ENCODE measurements at regions not wholly inside any gene's neighbourhood (a gene's known extent, or its start where the extent isn't known, plus 50 kb on each side); places are given as distances from the start of the nearest gene placed in this dataset.

DNA sequence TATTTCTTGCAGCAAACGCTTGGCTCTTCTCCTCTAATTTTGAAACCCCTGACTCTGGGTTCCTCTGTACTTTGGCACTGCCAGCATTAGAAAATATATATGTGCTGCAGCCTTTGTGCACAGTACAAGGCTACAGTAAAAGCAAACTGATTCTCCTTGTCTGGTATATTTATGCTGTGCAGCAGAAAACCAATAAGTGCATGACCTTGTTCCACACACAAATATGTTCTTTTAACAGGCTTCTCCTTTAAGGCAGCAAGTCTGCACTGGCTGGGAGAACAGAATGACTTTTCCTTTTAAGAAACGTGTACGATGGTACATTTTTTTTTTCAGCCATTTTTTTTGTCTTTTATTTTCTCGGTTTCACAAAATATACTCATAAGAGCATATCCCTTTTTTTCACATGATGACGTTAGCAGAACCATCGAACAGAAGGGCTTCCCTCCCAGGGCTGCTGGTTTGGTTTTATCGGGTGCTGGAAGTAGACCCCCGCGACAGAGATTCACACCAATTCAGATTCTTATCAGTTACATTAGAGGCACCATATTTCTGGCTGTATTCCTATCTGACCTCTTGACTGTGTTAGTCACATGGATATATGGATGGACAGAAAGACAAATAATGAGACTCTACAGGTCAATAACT is 129.9 kb upstream of the ARID1B start:
- Mint-ChIP-seq H3K27ac (no peak overlapping the region), H3K9me3 (no peaks in the 10 kb centered on the region), H3K4me3 (no peak overlapping the region), H3K27me3 (peaks cover 36% of the 10 kb centered on the region), H3K4me1 (ENCODE audit: low read depth) (peaks cover 17% of the 10 kb centered on the region), H3K36me3 (ENCODE audit: low read depth) (no peaks in the 10 kb centered on the region)
- DNase-seq = no peak

- DNase-seq = no peak
- Mint-ChIP-seq H3K36me3 (ENCODE audit: low read depth) (no peaks in the 10 kb centered on the region), H3K27me3 (peaks cover 36% of the 10 kb centered on the region), H3K4me1 (ENCODE audit: low read depth) (peaks cover 17% of the 10 kb centered on the region), H3K9me3 (no peaks in the 10 kb centered on the region), H3K27ac (no peak overlapping the region), H3K4me3 (no peak overlapping the region)
These were observed 130.7 kb upstream of the ARID1B start for GRCh38 chr6:156646496-156646895.

- Mint-ChIP-seq H3K36me3 (ENCODE audit: low read depth) (no peaks in the 10 kb centered on the region), H3K4me1 (ENCODE audit: low read depth) (peaks cover 17% of the 10 kb centered on the region), H3K9me3 (no peaks in the 10 kb centered on the region), H3K27ac (no peak overlapping the region), H3K4me3 (no peak overlapping the region), H3K27me3 (peaks cover 36% of the 10 kb centered on the region)
- DNase-seq = no peak
These were observed 132.1 kb upstream of the ARID1B start for GRCh38 chr6:156645097-156645496.

- DNase-seq = no peak
- Mint-ChIP-seq H3K9me3 (no peaks in the 10 kb centered on the region), H3K27ac (no peak overlapping the region), H3K4me3 (no peak overlapping the region), H3K27me3 (peaks cover 2% of the 10 kb centered on the region), H3K36me3 (ENCODE audit: low read depth) (no peaks in the 10 kb centered on the region), H3K4me1 (ENCODE audit: low read depth) (peaks cover 14% of the 10 kb centered on the region)
These were observed 138.0 kb upstream of the ARID1B start for GRCh38 chr6:156639009-156639721.

DNA sequence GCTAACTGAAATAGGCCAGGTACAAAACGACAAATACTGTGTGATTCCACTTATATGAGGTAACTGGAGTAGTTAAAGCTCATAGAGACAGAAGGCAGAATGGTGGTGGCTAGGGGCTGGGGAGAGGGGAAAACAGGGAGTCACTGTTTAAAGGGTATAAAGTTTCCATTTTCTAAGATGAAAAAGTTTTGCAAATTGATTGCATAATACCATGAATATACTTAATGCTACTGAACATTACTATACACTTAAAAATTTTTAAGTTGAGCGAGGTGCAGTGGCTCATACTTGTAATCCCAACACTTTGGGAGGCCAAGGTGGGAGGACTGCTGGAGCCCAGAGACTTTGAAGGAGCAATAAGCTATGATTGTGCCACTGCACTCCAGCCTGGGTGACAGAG is 138.6 kb upstream of the ARID1B start:
- H3K4me1 Mint-ChIP-seq (ENCODE audit: low read depth) = peaks cover 19% of the 10 kb centered on the region
- H3K27ac Mint-ChIP-seq = no peak overlapping the region
- H3K36me3 Mint-ChIP-seq (ENCODE audit: low read depth) = no peaks in the 10 kb centered on the region

GRCh38 chr6:156634951-156635371 is 142.2 kb upstream of the ARID1B start:
- Mint-ChIP-seq H3K27me3 (no peaks in the 10 kb centered on the region), H3K4me3 (no peak overlapping the region), H3K27ac (no peak overlapping the region), H3K4me1 (ENCODE audit: low read depth) (peaks cover 23% of the 10 kb centered on the region), H3K9me3 (no peaks in the 10 kb centered on the region), H3K36me3 (ENCODE audit: low read depth) (no peaks in the 10 kb centered on the region)
- no peak for DNase-seq

More for the DNA sequence above, 138.6 kb upstream of the ARID1B start:
- H3K4me3 Mint-ChIP-seq = no peak overlapping the region
- H3K27me3 Mint-ChIP-seq = peaks cover 2% of the 10 kb centered on the region
- DNase-seq = no peak
- H3K9me3 Mint-ChIP-seq = no peaks in the 10 kb centered on the region

GRCh38 chr6:156634048-156634447 is 143.1 kb upstream of the ARID1B start:
- Mint-ChIP-seq H3K9me3 (no peaks in the 10 kb centered on the region), H3K4me3 (no peak overlapping the region), H3K27me3 (no peaks in the 10 kb centered on the region), H3K27ac (no peak overlapping the region), H3K4me1 (ENCODE audit: low read depth) (peaks cover 23% of the 10 kb centered on the region), H3K36me3 (ENCODE audit: low read depth) (no peaks in the 10 kb centered on the region)
- DNase-seq = no peak

DNA sequence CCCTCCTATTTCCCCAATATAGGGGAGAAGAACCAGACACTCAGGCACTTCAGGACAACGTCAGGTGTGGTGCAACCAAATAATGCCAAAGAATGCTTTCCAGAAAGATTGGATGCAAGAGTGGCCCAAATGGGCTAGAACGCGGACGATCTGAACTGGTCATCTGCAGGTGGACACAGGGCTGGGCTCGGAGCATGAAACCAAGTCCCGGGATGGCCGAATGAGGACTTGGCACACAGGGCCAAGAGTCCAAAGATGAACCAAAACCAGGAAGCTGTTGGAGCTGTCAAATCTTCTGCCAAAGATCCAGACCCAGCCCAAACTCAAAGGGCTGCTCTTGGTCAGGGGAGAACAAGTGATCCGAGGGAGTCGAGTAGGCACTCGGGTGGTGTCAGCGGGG is 143.9 kb upstream of the ARID1B start:
- Mint-ChIP-seq H3K27me3 (no peaks in the 10 kb centered on the region), H3K27ac (no peak overlapping the region), H3K4me1 (ENCODE audit: low read depth) (peaks cover 23% of the 10 kb centered on the region), H3K36me3 (ENCODE audit: low read depth) (no peaks in the 10 kb centered on the region), H3K9me3 (no peaks in the 10 kb centered on the region), H3K4me3 (no peak overlapping the region)
- DNase-seq = no peak

DNA sequence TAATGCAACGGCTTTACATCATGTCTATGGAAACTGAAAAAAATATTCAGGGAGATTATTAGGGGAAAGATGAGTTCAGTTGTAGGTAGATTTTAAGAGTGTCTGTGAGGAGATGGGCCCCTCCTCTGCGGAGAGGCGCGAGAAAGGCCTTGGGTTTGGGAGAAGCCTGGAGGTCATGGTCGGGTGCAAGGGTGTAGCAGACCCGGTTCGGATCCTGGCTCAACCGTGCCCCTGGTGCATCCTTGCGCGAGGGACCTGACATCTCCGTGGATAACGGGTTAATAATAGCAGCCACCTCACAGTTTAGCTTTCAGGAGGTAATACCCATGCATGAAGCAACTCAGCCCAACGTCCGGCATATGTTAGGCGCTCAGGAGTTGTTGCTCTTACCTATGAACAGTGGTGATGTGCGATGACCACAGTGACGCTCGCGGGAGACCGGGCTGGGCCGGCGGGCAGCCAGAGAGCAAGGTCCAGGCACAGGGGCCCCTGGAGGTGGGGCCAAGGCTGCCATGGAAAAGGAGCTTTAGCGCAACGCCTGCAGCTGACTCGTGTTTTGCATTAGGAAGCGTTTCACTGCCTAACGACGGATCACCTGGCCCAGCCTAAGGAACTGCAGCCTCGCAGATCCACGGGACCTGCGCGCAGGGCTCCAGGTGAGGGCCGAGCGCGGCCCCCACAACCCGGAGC is 146.4 kb upstream of the ARID1B start:
- Mint-ChIP-seq H3K4me3 (no peak overlapping the region), H3K27ac (no peak overlapping the region), H3K36me3 (ENCODE audit: low read depth) (no peaks in the 10 kb centered on the region), H3K4me1 (ENCODE audit: low read depth) (peaks cover 23% of the 10 kb centered on the region), H3K27me3 (no peaks in the 10 kb centered on the region), H3K9me3 (no peaks in the 10 kb centered on the region)
- no peak for DNase-seq

GRCh38 chr6:156628805-156629204 is 148.4 kb upstream of the ARID1B start:
- H3K4me3 Mint-ChIP-seq = no peak overlapping the region
- no peaks in the 10 kb centered on the region for H3K9me3 Mint-ChIP-seq
- DNase-seq = no peak
- H3K4me1 Mint-ChIP-seq (ENCODE audit: low read depth) = peaks cover 5% of the 10 kb centered on the region
- no peak overlapping the region for H3K27ac Mint-ChIP-seq
- no peaks in the 10 kb centered on the region for H3K27me3 Mint-ChIP-seq
- H3K36me3 Mint-ChIP-seq (ENCODE audit: low read depth) = no peaks in the 10 kb centered on the region

GRCh38 chr6:156627524-156627923 is 149.7 kb upstream of the ARID1B start:
- Mint-ChIP-seq H3K4me1 (ENCODE audit: low read depth) (no peaks in the 10 kb centered on the region), H3K9me3 (no peaks in the 10 kb centered on the region), H3K4me3 (no peak overlapping the region), H3K27me3 (no peaks in the 10 kb centered on the region), H3K36me3 (ENCODE audit: low read depth) (no peaks in the 10 kb centered on the region), H3K27ac (no peak overlapping the region)
- DNase-seq = no peak

GRCh38 chr6:156622185-156622584 is 155.0 kb upstream of the ARID1B start:
- Mint-ChIP-seq H3K4me3 (no peak overlapping the region), H3K27ac (no peak overlapping the region), H3K4me1 (ENCODE audit: low read depth) (no peaks in the 10 kb centered on the region), H3K27me3 (no peaks in the 10 kb centered on the region), H3K9me3 (no peaks in the 10 kb centered on the region), H3K36me3 (ENCODE audit: low read depth) (no peaks in the 10 kb centered on the region)
- DNase-seq = no peak

- H3K4me1 Mint-ChIP-seq (ENCODE audit: low read depth) = no peaks in the 10 kb centered on the region
- no peak overlapping the region for H3K4me3 Mint-ChIP-seq
- H3K9me3 Mint-ChIP-seq = no peaks in the 10 kb centered on the region
- no peaks in the 10 kb centered on the region for H3K27me3 Mint-ChIP-seq
- no peaks in the 10 kb centered on the region for H3K36me3 Mint-ChIP-seq (ENCODE audit: low read depth)
- DNase-seq = no peak
- H3K27ac Mint-ChIP-seq = no peak overlapping the region
These were observed 156.8 kb upstream of the ARID1B start for GRCh38 chr6:156620331-156620730.

- no peak for DNase-seq
- Mint-ChIP-seq H3K27me3 (no peaks in the 10 kb centered on the region), H3K27ac (no peak overlapping the region), H3K4me3 (no peak overlapping the region), H3K36me3 (ENCODE audit: low read depth) (no peaks in the 10 kb centered on the region), H3K4me1 (ENCODE audit: low read depth) (no peaks in the 10 kb centered on the region), H3K9me3 (peaks cover 6% of the 10 kb centered on the region)
These were observed 158.5 kb upstream of the ARID1B start for GRCh38 chr6:156618600-156619205.

- DNase-seq = no peak
- Mint-ChIP-seq H3K27me3 (no peaks in the 10 kb centered on the region), H3K36me3 (ENCODE audit: low read depth) (no peaks in the 10 kb centered on the region), H3K9me3 (peaks cover 12% of the 10 kb centered on the region), H3K4me1 (ENCODE audit: low read depth) (no peaks in the 10 kb centered on the region), H3K27ac (no peak overlapping the region), H3K4me3 (no peak overlapping the region)
These were observed 159.2 kb upstream of the ARID1B start for GRCh38 chr6:156617941-156618340.

All from activated T-cell treated with anti-CD3 and anti-CD28 coated beads, Interleukin-2, amount 50 U/mL, for 24 hours (primary cell).